ENCODE measurements at regions not wholly inside any gene's neighbourhood (a gene's known extent, or its start where the extent isn't known, plus 50 kb on each side); places are given as distances from the start of the nearest gene placed in this dataset.

- intact Hi-C loops (cut with micrococcal nuclease), result no loop called here
- no peaks in the 10 kb centered on the region for H3K79me2 ChIP-seq (ENCODE audit: insufficient read depth, low read length)
- no TSS peak for BruUV-seq (replicated peaks)
- H3K27me3 ChIP-seq (ENCODE audit: insufficient read depth, low read length), result no peaks in the 10 kb centered on the region
- H3K9ac ChIP-seq (ENCODE audit: low read length), result no peak overlapping the region
- ChIA-PET CTCF (no interaction called here), RAD21 (ENCODE audit: low non-redundant PET in 1 of 2, low total read pairs in 2 of 2, uncharacterized antibody in 2 of 2, unreplicated experiment in 2 of 2) (no interaction called here), POLR2A (no interaction called here)
- H3K9me2 ChIP-seq (ENCODE audit: insufficient read depth), result no peaks in the 10 kb centered on the region
- no peaks in the 10 kb centered on the region for H3K36me3 ChIP-seq (ENCODE audit: control insufficient read depth in 1 of 2, insufficient read depth in 2 of 2, low read length in 2 of 2)
- H3K4me1 ChIP-seq (ENCODE audit: control insufficient read depth in 1 of 2, insufficient read depth in 2 of 2, low read length in 2 of 2), result peaks cover 0 to 12% of the 10 kb centered on the region in 2 experiments; a peak in 2 of 4 replicates
- DNase-seq (ENCODE audit: low read depth, low spot score) (no peak), ATAC-seq (no peak)
- TF ChIP-seq ATF3 (IDR thresholded peaks at IDR 0.05) (no peak), ELF1 (IDR thresholded peaks at IDR 0.05; ENCODE audit: borderline replicate concordance, low read depth) (no peak), POLR2AphosphoS5 (IDR thresholded peaks at IDR 0.05; ENCODE audit: low read depth, low read length) (no peak), ZFX (IDR thresholded peaks at IDR 0.05) (no peak), SP1 (IDR thresholded peaks at IDR 0.05; ENCODE audit: low read depth) (no peak), ZBTB33 (IDR thresholded peaks at IDR 0.05; ENCODE audit: extremely low read depth, insufficient replicate concordance, low read length) (no peak)
- no peak overlapping the region for H3K4me3 ChIP-seq (replicated peaks in 1 of 2; ENCODE audit: low read depth in 1 of 2, low read length in 2 of 2)
- no peak overlapping the region for H3K4me2 ChIP-seq (ENCODE audit: low read length)
- no peak overlapping the region for H2AFZ ChIP-seq (ENCODE audit: low read depth, low read length, poor library complexity, severe bottlenecking)
- no peak overlapping the region for H3K27ac ChIP-seq (ENCODE audit: low read depth, low read length)
- no peaks in the 10 kb centered on the region for H4K20me1 ChIP-seq (ENCODE audit: insufficient read depth)
- H3K9me3 ChIP-seq (ENCODE audit: control insufficient read depth in 1 of 2, insufficient read depth in 1 of 2, low read depth in 1 of 2, low read length in 2 of 2), result no peaks in the 10 kb centered on the region
These were observed 66.8 kb upstream of the RSPO3 start for GRCh38 chr6:127051571-127052260.
